SK-N-SH (cell line): ENCODE measurements at regions not wholly inside any gene's neighbourhood (a gene's known extent, or its start where the extent isn't known, plus 50 kb on each side); places are given as distances from the start of the nearest gene placed in this dataset.

Experiments used
- CTCF ChIA-PET: fragments of 300-600, 350-600 bp; formaldehyde crosslinking; extraction: SDS; loops from one replicate; lab custom pipeline; 2021; lab: Yijun Ruan, JAX
- POLR2A ChIA-PET: fragments of 350-600 bp; sonication (Branson Sonifier 250); formaldehyde crosslinking; extraction: SDS; loops from one replicate; lab custom pipeline; 2020; ENCODE audit warnings: antibody characterized with exemption, inconsistent platforms; lab: Yijun Ruan, JAX
- DNase-seq: peaks from one replicate; pipeline ENCODE4 v3.0.0; 2012
- H2AFZ ChIP-seq: fragments of 200-600 bp; sonication (generic); 2 replicates; pipeline ENCODE4 v1.8.1; 2016; ENCODE audit warnings: antibody characterized with exemption, mild to moderate bottlenecking, low read depth
- H3F3A ChIP-seq: fragments of 200-600 bp; sonication (generic); replicated peaks from 2 replicates; pipeline ENCODE3; 2016; ENCODE audit warnings: antibody characterized with exemption, mild to moderate bottlenecking; ENCODE audit not compliant: insufficient read depth
- H3K27ac ChIP-seq, 2 experiments: fragments of 200-500 bp in 1 of 2; fragments of 200-600 bp in 1 of 2; sonication (Bioruptor generic) in 1 of 2; sonication (generic), shearing (Covaris generic) in 1 of 2; 2 replicates each; pipeline versions ENCODE4 v1.5.1 to v1.6.1; 2014 to 2016; ENCODE audit warnings: low read depth in 2 of 2, inconsistent platforms in 1 of 2, low read length in 1 of 2, mild to moderate bottlenecking in 1 of 2, mixed read lengths in 1 of 2
- H3K27me3 ChIP-seq: fragments of 200-600 bp; sonication (generic), shearing (Covaris generic); 2 replicates; pipeline ENCODE4 v1.6.1; 2016; ENCODE audit warnings: mixed run types; ENCODE audit not compliant: insufficient read depth
- H3K36me3 ChIP-seq, 2 experiments: fragments of 200-500 bp in 1 of 2; fragments of 200-600 bp in 1 of 2; sonication (Bioruptor generic) in 1 of 2; sonication (generic) in 1 of 2; replicated peaks in 1 of 2; 2 replicates each; pipeline versions ENCODE3 to v1.5.1; 2014 to 2016; ENCODE audit warnings: low read length in 1 of 2, mild to moderate bottlenecking in 1 of 2; ENCODE audit not compliant: insufficient read depth in 2 of 2, control insufficient read depth in 1 of 2
- H3K4me1 ChIP-seq, 2 experiments: fragments of 200-500 bp in 1 of 2; fragments of 200-600 bp in 1 of 2; sonication (Bioruptor generic) in 1 of 2; sonication (generic), shearing (Covaris generic) in 1 of 2; 2 replicates each; pipeline versions ENCODE4 v1.5.1 to v1.6.1; 2014 to 2016; ENCODE audit warnings: low read depth in 1 of 2, low read length in 1 of 2, mixed run types in 1 of 2; ENCODE audit not compliant: insufficient read depth in 2 of 2, control insufficient read depth in 1 of 2
- H3K4me2 ChIP-seq: fragments of 200-600 bp; sonication (generic), shearing (Covaris generic); 2 replicates; pipeline ENCODE4 v1.6.1; 2017; ENCODE audit warnings: mixed run types
- H3K4me3 ChIP-seq, 2 experiments: fragments of 200-500 bp in 1 of 2; fragments of 200-600 bp in 1 of 2; sonication (Bioruptor generic) in 1 of 2; sonication (generic), shearing (Covaris generic) in 1 of 2; 2 replicates each; pipeline versions ENCODE4 v1.5.1 to v1.8.1; 2014 to 2016; ENCODE audit warnings: low read depth in 2 of 2, inconsistent platforms in 1 of 2, low read length in 1 of 2, mild to moderate bottlenecking in 1 of 2, mixed read lengths in 1 of 2, moderate library complexity in 1 of 2
- H3K79me2 ChIP-seq: fragments of 200-600 bp; sonication (generic); 2 replicates; pipeline ENCODE4 v1.8.1; 2017; ENCODE audit warnings: mild to moderate bottlenecking; ENCODE audit not compliant: insufficient read depth
- H3K9ac ChIP-seq: fragments of 200-600 bp; sonication (generic); 2 replicates; pipeline ENCODE4 v1.6.1; 2017; ENCODE audit warnings: mixed run types
- H3K9me2 ChIP-seq: fragments of 200-600 bp; sonication (generic); 2 replicates; pipeline ENCODE4 v1.6.1; 2017; ENCODE audit warnings: mixed run types
- H3K9me3 ChIP-seq: fragments of 200-600 bp; sonication (generic); 2 replicates; pipeline ENCODE4 v1.6.1; 2017; ENCODE audit warnings: mixed run types, mild to moderate bottlenecking, moderate library complexity
- H4K20me1 ChIP-seq: fragments of 200-600 bp; sonication (generic); 2 replicates; pipeline ENCODE4 v1.6.1; 2017; ENCODE audit warnings: mild to moderate bottlenecking, mixed run types; ENCODE audit not compliant: insufficient read depth
- CHD2 ChIP-seq: fragments of 150-350 bp; IDR thresholded peaks from 2 replicates; pipeline ENCODE4 v1.6.1; 2018; ENCODE audit warnings: low read length; ENCODE audit not compliant: partially characterized antibody
- EP300 ChIP-seq, 2 experiments: IDR thresholded peaks; 2 replicates each; pipeline versions ENCODE4 v1.4.0 to v1.6.1; 2012; ENCODE audit warnings: borderline replicate concordance in 1 of 2, low read depth in 1 of 2, low read length in 1 of 2
- EZH2phosphoT487 ChIP-seq: fragments of 200-600 bp; sonication (generic); IDR thresholded peaks from 2 replicates; pipeline ENCODE4 v1.6.1; 2017; ENCODE audit warnings: low read depth, mixed run types, mild to moderate bottlenecking, antibody characterized with exemption, moderate library complexity, borderline replicate concordance
- GABPA ChIP-seq: IDR thresholded peaks from 2 replicates; pipeline ENCODE4 v1.4.0; 2012; ENCODE audit warnings: low read depth, mild to moderate bottlenecking
- GATA2 ChIP-seq: sonication (generic); formaldehyde crosslinking; IDR thresholded peaks from 2 replicates; pipeline ENCODE4 v1.5.0; 2020; ENCODE audit warnings: mild to moderate bottlenecking, missing genetic modification reagents
- RAD21 ChIP-seq: IDR thresholded peaks from 2 replicates; pipeline ENCODE4 v1.6.1; 2012; ENCODE audit warnings: mild to moderate bottlenecking, low read length
- RCOR1 ChIP-seq: fragments of 150-350 bp; IDR thresholded peaks from 2 replicates; pipeline ENCODE4 v1.6.1; 2017; ENCODE audit warnings: antibody characterized with exemption, low read length
- SIN3A ChIP-seq: IDR thresholded peaks from 2 replicates; pipeline ENCODE4 v1.6.1; 2012; ENCODE audit warnings: low read depth, mild to moderate bottlenecking, low read length, moderate library complexity, borderline replicate concordance
- TCF12 ChIP-seq: IDR thresholded peaks from 2 replicates; pipeline ENCODE4 v1.4.0; 2012
- TEAD4 ChIP-seq: IDR thresholded peaks from 2 replicates; pipeline ENCODE4 v1.4.0; 2012; ENCODE audit warnings: mild to moderate bottlenecking, borderline replicate concordance; ENCODE audit not compliant: insufficient read depth
- WGBS: methylation state at CpG from one replicate; pipeline ENCODE4 v1.1.6; 2017; ENCODE audit warnings: low lambda C conversion rate; 5-methylcytosine and 5-hydroxymethylcytosine counted together
- TF ChIP-seq, protein P1 (sequence below): fragments of 150-350 bp; IDR thresholded peaks from 2 replicates; pipeline ENCODE4 v1.6.1; 2017; ENCODE audit warnings: antibody characterized with exemption, low read length, low read depth, borderline replicate concordance
- TF ChIP-seq, protein P2 (sequence below): IDR thresholded peaks from 2 replicates; pipeline ENCODE4; 2012

DNA sequence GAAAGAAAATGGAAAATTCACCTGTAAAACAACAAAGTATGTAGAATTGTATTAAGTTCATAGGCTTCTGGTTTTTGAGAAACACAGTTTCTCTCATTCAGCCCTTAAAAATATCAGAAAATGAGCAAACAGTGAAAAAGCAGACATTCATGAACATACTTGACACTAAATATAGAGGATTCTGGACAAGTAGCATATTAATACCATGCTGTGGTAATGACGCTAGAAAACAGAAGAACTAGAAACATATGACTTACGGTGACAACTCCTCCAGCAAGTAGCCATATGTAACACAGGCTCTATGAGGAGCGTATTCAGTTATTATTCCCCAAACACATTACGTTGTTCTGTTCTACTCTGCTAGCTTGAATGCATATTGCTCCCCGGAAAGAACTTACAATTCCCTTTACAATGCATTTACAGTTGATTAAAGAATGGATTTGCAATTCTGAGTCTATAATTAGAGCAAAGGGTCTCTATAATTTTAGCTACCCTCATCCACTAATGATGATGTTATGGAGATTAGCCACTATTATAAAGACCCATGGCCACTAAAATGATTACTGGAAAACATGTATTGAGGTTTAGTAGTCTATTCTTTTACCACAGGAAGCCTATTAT, 672.1 kb downstream of the EFNB2 start (continued):
- TF ChIP-seq CHD2, result no peak
- TF ChIP-seq RCOR1, result no peak

DNA sequence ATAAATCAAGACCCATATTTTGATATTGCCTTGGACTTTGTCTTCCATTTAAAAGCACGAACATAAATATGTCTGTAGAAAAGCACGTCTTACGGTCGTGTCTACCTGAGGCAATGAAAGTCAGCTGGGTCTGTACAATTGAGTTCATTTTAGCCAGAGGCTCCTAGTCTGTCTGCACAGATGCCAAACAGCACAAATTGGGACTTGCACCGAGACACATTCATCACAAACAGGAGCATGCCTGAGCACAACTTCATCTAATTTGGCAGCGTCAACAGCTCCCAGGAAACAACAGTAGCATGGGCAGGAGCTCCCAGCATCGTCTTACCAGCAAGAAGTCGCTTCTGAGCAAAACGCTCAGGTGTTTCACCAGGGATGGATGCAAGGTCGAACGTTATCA, 687.0 kb downstream of the EFNB2 start:
- Histone ChIP-seq H3K4me2 (no peak overlapping the region), H3K27ac (peak overlapping the region in 1 of 2 experiments; percentile 81; a peak in 2 of 4 replicates), H3K4me3 (no peak overlapping the region; a peak in 1 of 4 replicates), H3K36me3 (no peaks in the 10 kb centered on the region), H3K9ac (no peak overlapping the region), H3K9me3 (no peaks in the 10 kb centered on the region), H3K27me3 (no peaks in the 10 kb centered on the region), H3K9me2 (no peaks in the 10 kb centered on the region), H3K4me1 (peaks cover 0 to 14% of the 10 kb centered on the region in 2 experiments; a peak in 2 of 4 replicates), H4K20me1 (no peaks in the 10 kb centered on the region), H3F3A (no peaks in the 10 kb centered on the region), H3K79me2 (no peaks in the 10 kb centered on the region), H2AFZ (no peak overlapping the region)
- DNase-seq, result peak; percentile 28
- TF ChIP-seq GATA2 (CRISPR knock-in tag) (peak; percentile 9; the same call in 1 of the 2 replicates), EZH2phosphoT487 (no peak), EP300 (IDR thresholded peaks at IDR 0.05; ENCODE audit: borderline replicate concordance in 1 of 2, low read depth in 1 of 2, low read length in 1 of 2) (peak in 1 of 2 experiments; percentile 49; a peak in 1 of 4 replicates), SIN3A (no peak), RCOR1 (peak; percentile 64; the same call in 1 of the 2 replicates)
- WGBS, result 48% methylated on average over 11 of the region's 11 CpGs
- POLR2A ChIA-PET, result no interaction called here
- CTCF ChIA-PET, result interaction anchor here (1.0 kb wide), 1 partner anchor 13 kb away, joined by 3 read pairs; no protein-coding TSS in a partner anchor

DNA sequence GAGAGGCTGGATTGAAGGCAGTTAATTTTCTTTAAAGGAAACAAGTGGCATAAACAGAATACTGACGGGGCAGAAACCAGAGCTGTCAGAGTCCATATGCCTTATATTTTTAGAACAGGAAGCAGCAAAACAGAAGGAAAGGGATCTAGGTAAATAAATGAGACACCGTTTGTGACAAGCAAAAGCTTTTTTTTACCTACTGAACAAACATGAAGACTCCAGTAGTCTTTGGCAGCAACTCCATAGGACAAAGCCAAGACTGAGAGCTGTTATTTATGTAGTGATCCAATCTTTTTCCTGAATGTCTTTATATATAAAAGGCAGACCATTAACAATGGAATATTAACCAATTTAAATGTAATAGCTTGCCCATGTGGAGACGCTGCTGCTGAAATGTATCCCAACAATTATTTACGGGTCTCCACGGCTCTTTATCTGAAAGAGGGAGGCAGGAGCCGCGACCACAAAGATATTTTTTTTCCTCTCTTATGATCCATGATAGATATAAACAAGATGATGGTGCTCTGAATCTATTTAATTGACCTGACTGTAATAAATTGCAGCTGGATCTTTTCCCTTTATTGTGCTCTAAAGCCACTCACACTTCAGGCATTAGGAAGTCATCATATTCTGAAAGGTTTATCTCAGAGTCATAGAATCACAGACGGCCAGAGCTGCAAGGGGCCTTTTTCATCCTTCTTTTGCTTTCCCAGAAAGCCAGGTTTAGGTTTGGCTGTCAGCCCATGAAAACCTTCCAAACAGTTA, 687.8 kb downstream of the EFNB2 start:
- no peaks in the 10 kb centered on the region for H3K36me3 ChIP-seq
- H3K27ac ChIP-seq, result peak overlapping the region in 1 of 2 experiments; percentile 81; a peak in 2 of 4 replicates
- ChIA-PET POLR2A (no interaction called here), CTCF (interaction anchor here (1.0 kb wide), 1 partner anchor 14 kb away, joined by 3 read pairs; no protein-coding TSS in a partner anchor)
- H2AFZ ChIP-seq, result no peak overlapping the region
- no peaks in the 10 kb centered on the region for H3K27me3 ChIP-seq
- 16% methylated on average over 8 of the region's 8 CpGs for WGBS
- no peak overlapping the region for H3K9ac ChIP-seq
- H3K4me1 ChIP-seq, result peaks cover 0 to 14% of the 10 kb centered on the region in 2 experiments; a peak in 2 of 4 replicates
- DNase-seq, result peak; percentile 41
- no peaks in the 10 kb centered on the region for H3K9me2 ChIP-seq
- no peak overlapping the region for H3K4me3 ChIP-seq
- no peaks in the 10 kb centered on the region for H3F3A ChIP-seq
- no peaks in the 10 kb centered on the region for H3K9me3 ChIP-seq
- TF ChIP-seq RAD21 (peak; percentile 19), RCOR1 (no peak; the same call in 1 of the 2 replicates), GABPA (no peak), TEAD4 (peak; percentile 12; the same call in 1 of the 2 replicates), GATA2 (CRISPR knock-in tag) (peak; percentile 77), EP300 (IDR thresholded peaks at IDR 0.05; ENCODE audit: borderline replicate concordance in 1 of 2, low read depth in 1 of 2, low read length in 1 of 2) (peak in 1 of 2 experiments; percentile 70; a peak in 1 of 4 replicates), CHD2 (no peak), TCF12 (peak; percentile 26)
- TF ChIP-seq, protein P1, sequence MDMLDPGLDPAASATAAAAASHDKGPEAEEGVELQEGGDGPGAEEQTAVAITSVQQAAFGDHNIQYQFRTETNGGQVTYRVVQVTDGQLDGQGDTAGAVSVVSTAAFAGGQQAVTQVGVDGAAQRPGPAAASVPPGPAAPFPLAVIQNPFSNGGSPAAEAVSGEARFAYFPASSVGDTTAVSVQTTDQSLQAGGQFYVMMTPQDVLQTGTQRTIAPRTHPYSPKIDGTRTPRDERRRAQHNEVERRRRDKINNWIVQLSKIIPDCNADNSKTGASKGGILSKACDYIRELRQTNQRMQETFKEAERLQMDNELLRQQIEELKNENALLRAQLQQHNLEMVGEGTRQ, result no peak
- TF ChIP-seq, protein P2, sequence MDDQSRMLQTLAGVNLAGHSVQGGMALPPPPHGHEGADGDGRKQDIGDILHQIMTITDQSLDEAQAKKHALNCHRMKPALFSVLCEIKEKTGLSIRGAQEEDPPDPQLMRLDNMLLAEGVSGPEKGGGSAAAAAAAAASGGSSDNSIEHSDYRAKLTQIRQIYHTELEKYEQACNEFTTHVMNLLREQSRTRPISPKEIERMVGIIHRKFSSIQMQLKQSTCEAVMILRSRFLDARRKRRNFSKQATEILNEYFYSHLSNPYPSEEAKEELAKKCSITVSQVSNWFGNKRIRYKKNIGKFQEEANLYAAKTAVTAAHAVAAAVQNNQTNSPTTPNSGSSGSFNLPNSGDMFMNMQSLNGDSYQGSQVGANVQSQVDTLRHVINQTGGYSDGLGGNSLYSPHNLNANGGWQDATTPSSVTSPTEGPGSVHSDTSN, result 0 out of 2 replicates have a peak, but pooled peaks have one; percentile 8
- 0 out of 2 replicates have a peak overlapping the region, but pooled peaks have one; percentile 19 for H3K4me2 ChIP-seq
- H3K79me2 ChIP-seq, result no peaks in the 10 kb centered on the region
- H4K20me1 ChIP-seq, result no peaks in the 10 kb centered on the region
